Amniotic epithelial cell (primary cell): ENCODE measurements at regions not wholly inside any gene's neighbourhood (a gene's known extent, or its start where the extent isn't known, plus 50 kb on each side); places are given as distances from the start of the nearest gene placed in this dataset.

Experiments
- DNase-seq: peaks from one replicate; pipeline ENCODE4 v3.0.0-alpha.2; 2010; ENCODE audit warnings: low read depth

DNA sequence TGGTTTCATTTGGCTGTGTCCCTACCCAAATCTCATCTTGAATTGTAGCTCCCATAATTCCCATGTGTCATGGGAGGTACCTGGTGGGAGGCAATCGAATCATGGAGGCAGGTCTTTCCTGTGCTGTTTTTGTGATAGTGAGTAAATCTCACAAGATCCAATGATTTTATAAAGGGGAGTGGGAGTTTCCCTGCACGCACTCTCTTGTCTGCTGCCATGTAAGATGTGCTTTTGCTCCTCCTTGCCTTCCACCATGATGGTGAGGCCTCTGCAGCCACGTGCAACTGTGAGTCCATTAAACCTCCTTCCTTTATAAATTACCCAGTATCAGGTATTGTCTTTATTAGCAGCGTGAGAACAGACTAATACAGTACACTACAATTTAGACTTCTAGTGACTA lies 67.5 kb upstream of the LINC01488 start:
- no peak for DNase-seq

DNA sequence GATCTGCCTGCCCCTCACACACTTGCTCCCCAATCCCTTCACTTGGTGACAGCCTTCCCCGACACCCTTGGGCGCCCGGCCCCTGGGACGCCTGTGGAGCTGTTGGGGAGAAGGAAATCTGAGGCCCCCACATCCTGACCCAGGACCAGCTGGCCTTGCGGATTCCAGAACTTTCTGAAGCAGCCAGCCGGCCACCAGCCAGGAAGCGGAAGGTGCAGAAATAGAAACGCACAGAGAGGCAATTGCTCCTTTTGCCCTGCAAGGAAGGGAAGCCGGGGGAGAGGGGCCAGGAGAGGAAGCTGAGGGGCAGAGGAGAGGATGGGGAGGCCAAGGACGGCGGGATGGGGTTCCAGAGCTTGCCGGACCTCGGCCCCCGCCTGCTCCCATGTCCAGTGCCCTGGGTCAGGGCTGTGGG lies 66.7 kb upstream of the LINC01488 start:
- DNase-seq = no peak

DNA sequence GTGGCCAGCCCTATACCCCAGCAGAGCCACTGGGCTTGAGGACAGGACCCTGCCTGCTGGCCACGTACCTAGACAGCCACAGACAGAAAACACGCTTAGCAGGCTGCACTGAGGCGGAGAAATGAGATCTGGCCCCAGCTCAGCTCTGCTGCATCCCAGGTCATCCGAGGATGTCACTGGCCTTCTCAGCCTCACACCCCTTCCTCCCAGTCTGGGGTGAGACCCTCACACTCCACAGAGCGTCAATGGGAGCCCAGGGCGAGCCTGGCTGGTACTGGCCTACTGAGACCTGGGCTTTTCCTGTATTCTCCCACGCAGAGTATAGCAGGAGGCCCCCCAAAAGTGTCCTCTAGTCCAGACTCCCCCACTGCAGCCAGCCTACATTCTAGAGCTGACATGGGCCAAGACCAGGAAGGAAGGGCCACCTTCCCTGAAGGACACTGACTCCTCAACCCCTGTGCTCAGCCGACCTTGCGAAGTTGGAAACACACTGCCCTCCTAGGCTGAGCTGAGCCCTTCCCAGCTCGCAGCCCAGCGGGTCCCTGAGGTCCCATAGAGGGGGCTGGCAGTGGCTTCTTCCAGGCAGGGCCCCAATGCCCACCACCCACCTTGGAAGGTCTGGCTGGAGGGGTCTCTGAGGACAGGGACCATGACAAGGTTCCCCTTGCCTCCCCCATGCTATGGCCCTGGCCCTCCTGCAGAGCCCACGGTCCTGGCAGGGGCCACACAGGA lies 65.9 kb upstream of the LINC01488 start:
- no peak for DNase-seq

GRCh38 chr11:69416143-69416515 lies 65.3 kb upstream of the LINC01488 start:
- no peak for DNase-seq

DNA sequence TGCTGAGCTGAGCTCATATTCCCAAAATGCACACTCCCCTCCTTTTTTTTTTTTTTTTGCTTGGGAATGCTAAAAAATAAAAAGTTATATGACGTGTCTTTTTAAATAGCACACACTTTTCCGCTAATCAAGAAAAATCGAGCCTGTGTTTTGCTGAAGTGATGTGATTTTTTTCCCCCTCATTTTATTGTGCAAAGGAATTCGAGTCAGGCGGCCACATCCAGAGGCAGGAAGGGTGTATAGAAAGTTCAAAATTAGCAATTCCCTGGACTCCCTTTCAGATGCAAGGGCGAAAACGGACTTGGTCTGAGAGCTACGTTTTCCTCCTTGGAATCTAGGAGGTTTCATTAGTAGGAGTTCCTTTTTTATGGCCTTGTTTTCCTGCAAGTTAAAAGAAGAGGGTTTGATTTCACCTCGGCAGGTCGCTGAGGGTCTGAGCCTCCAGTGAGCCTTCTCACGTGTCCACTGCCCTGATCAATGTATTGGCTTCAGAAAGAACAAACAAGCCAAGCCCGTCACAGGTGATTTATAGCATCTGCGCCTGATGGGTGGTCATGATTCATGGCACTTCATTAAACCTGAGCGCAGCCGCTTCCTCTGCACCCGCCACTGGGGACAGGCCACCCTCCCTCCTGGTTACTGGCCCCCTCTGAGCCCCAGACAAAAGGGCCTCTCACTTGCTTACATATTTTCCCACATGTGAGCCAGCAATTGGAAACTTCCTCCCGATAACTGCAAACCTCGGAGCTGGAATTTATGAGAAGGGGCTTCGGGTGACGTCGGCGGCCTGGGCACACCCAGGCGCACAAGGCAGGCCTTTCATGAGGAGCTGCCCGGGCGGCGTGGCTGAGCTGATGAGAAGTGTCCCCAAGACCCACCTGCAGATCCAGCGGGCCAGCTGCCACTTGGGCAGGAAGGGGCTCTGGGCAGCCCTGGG lies 64.4 kb upstream of the LINC01488 start:
- DNase-seq = no peak

- DNase-seq = no peak
Measured at GRCh38 chr11:69417699-69418085, 63.8 kb upstream of the LINC01488 start.

DNA sequence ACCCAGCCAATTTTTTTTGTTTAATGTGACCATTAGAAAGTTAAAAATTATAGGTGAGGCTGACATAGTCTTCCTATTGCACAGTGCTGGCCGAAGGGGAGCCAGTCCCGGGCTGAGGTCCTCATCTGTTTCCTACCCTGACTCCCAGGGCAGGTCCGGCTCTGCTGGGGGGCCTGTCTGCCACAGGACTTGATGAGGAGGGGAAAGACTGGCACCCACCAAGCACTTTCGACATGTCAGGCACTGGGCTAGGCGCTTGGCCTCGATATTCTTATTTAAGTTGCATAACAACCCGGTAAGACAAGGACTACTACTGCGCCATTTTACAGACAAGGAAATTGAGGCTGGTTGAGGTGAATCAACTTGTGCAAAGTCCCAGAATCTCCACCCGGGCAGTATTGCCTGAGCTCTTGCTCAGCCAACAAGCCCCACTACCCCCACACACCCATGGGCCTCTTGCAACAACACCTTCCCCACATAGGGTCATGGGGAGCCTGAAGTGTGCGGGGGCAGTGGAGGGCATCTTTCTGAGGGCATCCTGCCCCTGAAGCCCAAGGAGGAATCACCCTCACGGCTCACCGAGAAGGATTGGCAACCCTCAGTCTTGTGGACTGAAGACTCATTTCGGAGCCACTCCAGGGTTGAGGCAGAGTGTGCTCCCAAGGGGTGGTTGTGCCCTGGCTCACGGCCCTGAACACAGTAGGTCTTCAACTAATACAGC lies 62.7 kb upstream of the LINC01488 start:
- DNase-seq = no peak

DNA sequence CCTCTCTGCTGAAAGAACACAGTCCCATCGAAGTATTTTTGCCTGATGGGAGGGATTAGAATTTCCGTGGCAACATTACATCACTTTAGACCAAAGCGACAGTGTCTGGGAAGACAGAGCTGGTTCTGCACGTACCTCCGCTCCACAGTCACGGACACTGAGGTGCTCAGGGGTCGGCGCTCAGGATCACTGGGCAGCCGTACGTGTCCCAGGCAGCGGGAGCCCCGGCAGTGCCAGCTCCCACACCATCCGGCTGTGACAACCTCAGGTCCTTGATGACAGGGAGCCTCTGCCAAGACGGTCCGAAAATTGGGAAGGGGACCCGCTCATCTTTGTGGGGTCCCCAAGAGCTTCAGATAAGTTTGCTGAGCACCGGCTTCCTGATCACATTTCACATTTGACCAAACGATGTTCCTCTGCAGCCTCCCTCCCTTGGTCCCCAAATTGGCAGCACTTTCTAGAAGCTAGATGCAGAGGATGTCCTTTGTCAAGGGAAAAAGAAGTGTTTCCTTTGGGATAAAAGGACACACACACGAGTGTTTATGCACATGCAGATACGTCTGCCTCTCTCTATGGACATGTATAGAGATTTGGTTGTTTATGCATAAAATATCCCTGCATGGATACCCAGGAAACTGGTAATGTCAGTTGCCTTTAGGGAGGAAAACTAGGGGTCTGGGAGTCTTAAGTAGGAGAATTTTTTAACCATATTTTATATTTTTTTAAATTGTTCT lies 61.6 kb upstream of the LINC01488 start:
- DNase-seq = peak; percentile 23

DNA sequence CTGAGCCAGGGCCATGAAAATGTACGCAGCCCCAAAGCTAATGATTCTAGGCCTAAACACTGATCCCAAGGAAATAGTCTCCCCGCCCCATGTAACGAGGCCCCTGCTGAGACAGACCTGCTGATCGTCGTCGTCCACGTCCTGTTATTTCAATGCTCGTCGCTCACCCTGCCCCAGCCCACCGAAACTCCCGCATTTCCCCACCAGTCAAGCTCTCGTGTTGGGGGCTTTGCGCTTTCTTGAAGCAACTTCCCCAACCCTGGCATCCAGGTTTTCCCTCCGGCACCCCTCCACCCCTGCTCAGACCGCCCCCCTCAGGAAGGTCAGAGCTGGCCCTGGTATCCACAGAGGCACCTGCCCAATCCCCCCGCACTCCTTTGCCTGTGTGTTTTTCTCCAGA lies 58.8 kb upstream of the LINC01488 start:
- DNase-seq = no peak

DNA sequence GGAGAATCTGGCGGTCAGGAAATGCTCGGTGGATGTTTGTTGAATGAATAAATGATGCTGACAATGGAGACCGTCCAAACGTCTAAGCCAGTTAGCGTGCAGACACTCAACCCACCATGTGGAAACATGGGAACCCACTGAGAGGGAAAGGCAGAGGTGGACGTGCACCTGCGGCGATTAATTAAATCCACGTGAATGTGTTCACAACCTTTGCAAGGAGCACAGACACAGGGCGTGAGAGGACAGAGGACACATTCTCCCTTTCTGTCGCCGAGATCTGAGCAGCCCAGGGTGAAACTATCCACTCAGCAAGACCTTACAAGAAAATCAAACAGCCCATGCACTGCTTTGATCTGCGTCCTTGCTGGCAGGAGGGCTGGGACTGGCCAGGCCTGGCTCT lies 58.3 kb upstream of the LINC01488 start:
- no peak for DNase-seq

DNA sequence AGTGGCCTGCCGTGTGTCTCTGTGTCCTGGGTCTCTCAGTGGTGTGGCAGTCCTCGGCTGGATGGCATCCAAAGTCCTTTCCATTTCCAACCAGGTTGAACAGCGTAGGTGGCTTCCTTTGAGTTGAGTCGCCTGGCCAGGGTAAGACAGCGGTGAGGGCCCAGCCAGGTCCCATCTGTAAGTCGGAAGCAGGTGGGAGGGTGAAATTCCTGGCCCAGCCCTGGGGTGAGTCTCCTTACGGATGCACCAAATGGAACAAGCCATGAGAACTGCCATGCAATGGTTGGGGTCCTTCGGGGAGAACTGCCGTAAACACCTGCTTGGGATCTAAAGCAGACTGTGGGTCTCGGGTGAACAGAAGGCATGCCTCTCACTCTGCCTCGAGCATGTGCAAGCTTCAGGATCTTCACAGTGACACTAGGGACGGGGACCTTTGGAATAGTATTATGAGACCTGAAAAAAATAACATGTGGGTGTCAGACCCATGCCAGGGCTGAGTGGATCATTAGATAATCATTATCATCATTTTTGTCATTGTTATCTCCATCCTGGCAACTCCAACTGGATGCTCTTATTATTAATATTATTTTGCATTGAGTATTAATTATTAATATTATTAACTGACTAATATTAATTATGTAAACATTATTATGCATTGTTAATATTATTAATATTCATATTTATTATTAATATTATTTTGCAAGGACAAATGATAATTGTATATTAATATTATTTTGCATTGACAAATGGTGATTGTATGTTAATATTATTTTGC lies 57.7 kb upstream of the LINC01488 start:
- no peak for DNase-seq

DNA sequence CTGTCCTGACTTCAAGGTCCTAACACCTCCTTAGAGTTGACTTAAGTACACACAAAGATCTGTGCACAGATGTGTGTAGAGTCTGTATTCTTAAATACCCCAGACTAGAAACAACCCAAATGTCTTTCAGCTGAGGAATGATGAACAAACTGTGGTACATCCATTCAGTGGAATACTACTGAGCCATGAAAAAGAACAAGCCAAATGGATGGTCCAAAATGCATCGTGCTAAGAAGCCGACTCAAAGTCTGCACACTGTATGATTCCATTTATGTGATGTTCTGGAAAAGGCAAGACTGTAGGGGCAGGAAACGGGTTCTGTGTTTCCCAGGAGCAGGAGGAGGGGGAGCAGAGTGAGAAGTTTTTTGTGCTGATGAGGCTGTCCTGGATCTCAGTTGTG lies 56.7 kb upstream of the LINC01488 start:
- DNase-seq = no peak

DNA sequence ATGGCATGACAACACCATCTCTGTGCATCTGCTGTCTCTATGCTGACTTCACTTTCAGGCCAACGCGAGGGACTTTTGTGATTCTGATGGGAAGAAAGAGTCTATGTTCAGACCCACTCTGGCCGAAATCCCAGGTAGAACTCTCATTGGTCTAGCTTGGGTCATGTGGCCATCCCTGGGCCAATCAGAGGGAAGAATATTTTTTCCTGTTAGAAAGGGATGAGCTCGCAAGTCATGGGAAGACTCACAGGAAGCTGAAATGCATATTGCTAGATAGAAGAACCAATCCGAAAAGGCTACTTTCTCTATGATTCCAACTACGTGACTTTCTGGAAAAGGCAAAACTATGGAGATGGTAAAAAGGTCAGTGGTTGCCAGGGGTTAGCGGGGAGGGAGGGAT lies 56.0 kb upstream of the LINC01488 start:
- no peak for DNase-seq

GRCh38 chr11:69425895-69426544 lies 55.4 kb upstream of the LINC01488 start:
- no peak for DNase-seq

- no peak for DNase-seq
Measured at GRCh38 chr11:69427337-69427736, 54.1 kb upstream of the LINC01488 start.

DNA sequence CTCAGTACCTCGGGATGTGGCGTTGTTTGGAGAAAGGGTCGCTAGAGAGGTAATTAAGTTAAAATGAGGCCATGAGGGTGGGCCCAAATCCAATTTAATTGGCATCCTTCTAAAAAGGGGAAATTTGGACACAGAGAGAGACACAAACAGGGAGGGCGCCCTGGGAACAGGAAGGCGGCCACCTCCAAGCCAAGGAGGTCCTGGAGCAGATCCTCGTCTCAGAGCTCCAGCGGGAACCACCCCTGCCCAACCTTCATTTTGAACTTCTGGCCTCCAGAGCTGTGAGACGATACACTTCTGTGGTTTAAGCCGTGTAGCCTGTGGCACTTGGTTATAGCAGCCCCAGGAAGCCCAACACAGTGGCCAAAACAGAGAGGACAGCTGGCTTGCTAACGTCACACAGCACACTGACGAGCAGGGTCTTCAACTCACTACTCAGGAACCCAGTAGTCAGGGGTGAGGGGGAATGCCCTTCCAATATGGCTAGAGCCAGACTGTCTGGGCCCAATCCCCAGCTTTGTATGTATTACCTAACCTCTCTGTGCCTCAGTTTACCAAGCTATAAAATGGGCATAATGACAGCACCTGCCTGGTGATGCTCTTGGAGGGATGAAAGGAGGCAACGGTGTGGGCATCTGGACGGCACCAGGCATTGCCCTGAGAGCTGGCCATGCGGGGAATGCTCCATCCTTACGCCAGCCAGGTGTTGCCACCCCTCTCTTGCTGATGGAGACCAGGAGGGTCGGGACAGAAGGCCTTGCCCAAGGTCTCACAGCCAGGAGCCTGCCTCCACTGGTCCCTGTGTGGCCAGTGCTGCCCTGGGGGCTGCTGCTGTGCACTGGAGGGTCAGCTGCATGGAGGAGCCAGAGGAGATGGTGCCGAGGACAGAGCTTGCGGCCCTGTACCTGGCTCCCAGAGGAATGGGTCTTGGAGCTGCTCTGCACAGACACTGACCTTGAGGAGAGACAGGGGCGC lies 53.3 kb upstream of the LINC01488 start:
- no peak for DNase-seq

GRCh38 chr11:69429716-69430491 lies 51.6 kb upstream of the LINC01488 start:
- DNase-seq = no peak

DNA sequence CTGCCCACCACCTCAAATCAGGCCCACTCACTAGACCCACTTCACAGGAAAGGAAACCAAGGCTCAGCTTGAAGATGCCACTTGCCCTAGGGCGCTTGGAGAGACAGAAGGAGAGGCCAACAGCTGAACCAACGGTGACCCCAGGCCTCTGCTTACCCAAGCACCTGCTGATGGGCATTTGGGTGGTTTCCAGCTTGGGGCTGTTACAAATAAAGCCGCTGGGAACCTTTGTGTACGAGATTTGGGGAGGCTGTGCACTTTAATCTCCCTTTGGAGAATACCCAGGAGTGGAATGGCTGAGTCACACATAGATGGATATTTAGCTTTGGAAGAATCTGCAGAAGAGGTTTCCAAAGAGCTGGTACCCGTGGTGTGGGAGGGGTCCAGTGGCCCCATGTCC lies 50.9 kb upstream of the LINC01488 start:
- peak; percentile 52 for DNase-seq

- DNase-seq = no peak
Measured at GRCh38 chr11:69431136-69431535, 50.3 kb upstream of the LINC01488 start.
